ENCODE measurements at regions not wholly inside any gene's neighbourhood (a gene's known extent, or its start where the extent isn't known, plus 50 kb on each side); places are given as distances from the start of the nearest gene placed in this dataset.

GRCh38 chr2:5923957-5924945, 232.1 kb downstream of the SOX11 start:
- CTCF ChIA-PET, result no interaction called here
- Mint-ChIP-seq H3K4me3 (no peak overlapping the region), H3K27me3 (no peaks in the 10 kb centered on the region), H3K9me3 (ENCODE audit: low read depth) (peaks cover 4% of the 10 kb centered on the region), H3K36me3 (ENCODE audit: low read depth) (no peaks in the 10 kb centered on the region), H3K27ac (no peak overlapping the region), H3K4me1 (no peaks in the 10 kb centered on the region)
- no peak for DNase-seq
- POLR2A ChIA-PET, result no interaction called here
- no peak for ATAC-seq
- intact Hi-C loops (cut with DNase I, micrococcal nuclease), result no loop called here

- no peaks in the 10 kb centered on the region for H3K27me3 Mint-ChIP-seq
- intact Hi-C loops (cut with DNase I, micrococcal nuclease), result no loop called here
- ATAC-seq (no peak), DNase-seq (no peak)
- no peak overlapping the region for H3K4me3 Mint-ChIP-seq
- H3K27ac Mint-ChIP-seq, result no peak overlapping the region
- H3K9me3 Mint-ChIP-seq (ENCODE audit: low read depth), result peaks cover 9% of the 10 kb centered on the region
- H3K4me1 Mint-ChIP-seq, result no peaks in the 10 kb centered on the region
- ChIA-PET CTCF (no interaction called here), POLR2A (no interaction called here)
- H3K36me3 Mint-ChIP-seq (ENCODE audit: low read depth), result no peaks in the 10 kb centered on the region
Measured at GRCh38 chr2:5925604-5926003, 233.4 kb downstream of the SOX11 start.

GRCh38 chr2:5926871-5927512, 234.8 kb downstream of the SOX11 start:
- DNase-seq (no peak), ATAC-seq (no peak)
- peaks cover 11% of the 10 kb centered on the region for H3K9me3 Mint-ChIP-seq (ENCODE audit: low read depth)
- H3K27ac Mint-ChIP-seq, result no peak overlapping the region
- no peak overlapping the region for H3K4me3 Mint-ChIP-seq
- H3K36me3 Mint-ChIP-seq (ENCODE audit: low read depth), result no peaks in the 10 kb centered on the region
- ChIA-PET POLR2A (no interaction called here), CTCF (no interaction called here)
- intact Hi-C loops (cut with DNase I, micrococcal nuclease), result no loop called here
- no peaks in the 10 kb centered on the region for H3K4me1 Mint-ChIP-seq
- H3K27me3 Mint-ChIP-seq, result no peaks in the 10 kb centered on the region

- H3K27ac Mint-ChIP-seq, result no peak overlapping the region
Measured at GRCh38 chr2:5932556-5933469, 240.6 kb downstream of the SOX11 start.

GRCh38 chr2:5933669-5934068, 241.5 kb downstream of the SOX11 start:
- POLR2A ChIA-PET, result no interaction called here
- no peaks in the 10 kb centered on the region for H3K36me3 Mint-ChIP-seq (ENCODE audit: low read depth)
- H3K9me3 Mint-ChIP-seq (ENCODE audit: low read depth), result peaks cover 9% of the 10 kb centered on the region
- no peak overlapping the region for H3K4me3 Mint-ChIP-seq
- H3K4me1 Mint-ChIP-seq, result no peaks in the 10 kb centered on the region
- ATAC-seq (no peak), DNase-seq (no peak)
- no peaks in the 10 kb centered on the region for H3K27me3 Mint-ChIP-seq
- H3K27ac Mint-ChIP-seq, result no peak overlapping the region
- CTCF ChIA-PET, result no interaction called here
- intact Hi-C loops (cut with DNase I, micrococcal nuclease), result no loop called here

More at GRCh38 chr2:5932556-5933469, 240.6 kb downstream of the SOX11 start:
- ATAC-seq (no peak), DNase-seq (no peak)
- Mint-ChIP-seq H3K9me3 (ENCODE audit: low read depth) (peaks cover 9% of the 10 kb centered on the region), H3K4me3 (no peak overlapping the region), H3K27me3 (no peaks in the 10 kb centered on the region), H3K36me3 (ENCODE audit: low read depth) (no peaks in the 10 kb centered on the region), H3K4me1 (no peaks in the 10 kb centered on the region)
- ChIA-PET CTCF (no interaction called here), POLR2A (no interaction called here)
- intact Hi-C loops (cut with DNase I, micrococcal nuclease), result no loop called here

- Mint-ChIP-seq H3K9me3 (ENCODE audit: low read depth) (no peaks in the 10 kb centered on the region), H3K27ac (no peak overlapping the region), H3K36me3 (ENCODE audit: low read depth) (no peaks in the 10 kb centered on the region), H3K4me1 (no peaks in the 10 kb centered on the region), H3K27me3 (no peaks in the 10 kb centered on the region), H3K4me3 (no peak overlapping the region)
- no peak for DNase-seq
- CTCF ChIA-PET, result interaction anchor here (0.5 to 0.8 kb wide), 2 partner anchors 13 to 445 kb away, joined by 4 read pairs; no protein-coding TSS in a partner anchor
- no peak for ATAC-seq
- intact Hi-C loops (cut with DNase I, micrococcal nuclease), result no loop called here
- POLR2A ChIA-PET, result no interaction called here
Measured at GRCh38 chr2:5937321-5937720, 245.1 kb downstream of the SOX11 start.

GRCh38 chr2:5937851-5938565, 245.8 kb downstream of the SOX11 start:
- Mint-ChIP-seq H3K27ac (no peak overlapping the region), H3K4me1 (no peaks in the 10 kb centered on the region), H3K4me3 (no peak overlapping the region), H3K36me3 (ENCODE audit: low read depth) (no peaks in the 10 kb centered on the region), H3K27me3 (no peaks in the 10 kb centered on the region), H3K9me3 (ENCODE audit: low read depth) (no peaks in the 10 kb centered on the region)
- DNase-seq (no peak), ATAC-seq (no peak)
- intact Hi-C loops (cut with DNase I, micrococcal nuclease), result no loop called here
- ChIA-PET POLR2A (no interaction called here), CTCF (interaction anchor here (0.5 to 0.8 kb wide), 2 partner anchors 13 to 444 kb away, joined by 4 read pairs; no protein-coding TSS in a partner anchor)

GRCh38 chr2:5938566-5938896, 246.3 kb downstream of the SOX11 start:
- CTCF ChIA-PET, result no interaction called here
- ATAC-seq (no peak), DNase-seq (no peak)
- H3K36me3 Mint-ChIP-seq (ENCODE audit: low read depth), result no peaks in the 10 kb centered on the region
- POLR2A ChIA-PET, result no interaction called here
- no peak overlapping the region for H3K27ac Mint-ChIP-seq
- intact Hi-C loops (cut with DNase I, micrococcal nuclease), result no loop called here
- H3K9me3 Mint-ChIP-seq (ENCODE audit: low read depth), result no peaks in the 10 kb centered on the region
- H3K4me1 Mint-ChIP-seq, result no peaks in the 10 kb centered on the region
- no peaks in the 10 kb centered on the region for H3K27me3 Mint-ChIP-seq
- no peak overlapping the region for H3K4me3 Mint-ChIP-seq

- Mint-ChIP-seq H3K9me3 (ENCODE audit: low read depth) (no peaks in the 10 kb centered on the region), H3K4me1 (no peaks in the 10 kb centered on the region), H3K27ac (no peak overlapping the region), H3K27me3 (no peaks in the 10 kb centered on the region), H3K36me3 (ENCODE audit: low read depth) (no peaks in the 10 kb centered on the region), H3K4me3 (no peak overlapping the region)
- CTCF ChIA-PET, result no interaction called here
- intact Hi-C loops (cut with DNase I, micrococcal nuclease), result no loop called here
- no peak for DNase-seq
- POLR2A ChIA-PET, result no interaction called here
- no peak for ATAC-seq
Measured at GRCh38 chr2:5939553-5939952, 247.4 kb downstream of the SOX11 start.

- H3K4me1 Mint-ChIP-seq, result no peaks in the 10 kb centered on the region
- ChIA-PET POLR2A (no interaction called here), CTCF (no interaction called here)
- ATAC-seq, result no peak
- H3K27ac Mint-ChIP-seq, result no peak overlapping the region
- H3K36me3 Mint-ChIP-seq (ENCODE audit: low read depth), result no peaks in the 10 kb centered on the region
- H3K4me3 Mint-ChIP-seq, result no peak overlapping the region
- H3K27me3 Mint-ChIP-seq, result no peaks in the 10 kb centered on the region
- DNase-seq, result no peak
- H3K9me3 Mint-ChIP-seq (ENCODE audit: low read depth), result no peaks in the 10 kb centered on the region
- intact Hi-C loops (cut with DNase I, micrococcal nuclease), result no loop called here
Measured at GRCh38 chr2:5940596-5941535, 248.7 kb downstream of the SOX11 start.
